Panc1 (cell line): ENCODE measurements at regions not wholly inside any gene's neighbourhood (a gene's known extent, or its start where the extent isn't known, plus 50 kb on each side); places are given as distances from the start of the nearest gene placed in this dataset.

Experiments used
- ATAC-seq: fragments of 200-7000 bp; cut with Tn5 transposase; 2 replicates; pipeline ENCODE4 v1.9.1; 2020; ENCODE audit warnings: mild to moderate bottlenecking, moderate library complexity
- BruUV-seq: library from RNA; stranded (reverse); fragments of 400-500 nt; replicated peaks from 2 replicates; lab custom pipeline; 2021; lab: Mats Ljungman, UMichigan
- CTCF ChIA-PET: fragments of 300-600 bp; sonication (Branson Sonifier 250); formaldehyde crosslinking; loops from one replicate; lab custom pipeline; 2022; ENCODE audit warnings: antibody characterized with exemption; lab: Charles Lee
- POLR2A ChIA-PET: fragments of 300-600 bp; sonication (Branson Sonifier 250); formaldehyde crosslinking; loops from one replicate; lab custom pipeline; 2022; ENCODE audit warnings: antibody characterized with exemption; lab: Charles Lee
- DNase-seq: peaks from one replicate; pipeline ENCODE4 v3.0.0-alpha.2; 2010; ENCODE audit warnings: low read depth, low spot score
- H3K27ac ChIP-seq: 2 replicates; pipeline ENCODE4 v1.5.1; 2011; ENCODE audit warnings: mild to moderate bottlenecking, low read length, inconsistent platforms
- H3K27me3 ChIP-seq: fragments of 200-500 bp; sonication (Bioruptor generic); 2 replicates; pipeline ENCODE4 v1.6.0; 2014; ENCODE audit warnings: low read length, inconsistent platforms; ENCODE audit not compliant: control insufficient read depth, insufficient read depth
- H3K36me3 ChIP-seq: fragments of 200-500 bp; sonication (Bioruptor generic); 2 replicates; pipeline ENCODE4 v1.5.1; 2014; ENCODE audit warnings: inconsistent platforms, mild to moderate bottlenecking, low read length, moderate library complexity; ENCODE audit not compliant: control insufficient read depth, insufficient read depth
- H3K4me1 ChIP-seq: 2 replicates; pipeline ENCODE4 v1.5.1; 2011; ENCODE audit warnings: inconsistent platforms, mild to moderate bottlenecking, low read length, moderate library complexity; ENCODE audit not compliant: control insufficient read depth, insufficient read depth
- H3K4me3 ChIP-seq, 2 experiments: 2 replicates each; pipeline ENCODE4 v1.5.1; 2011 to 2012; ENCODE audit warnings: low read depth in 2 of 2, low read length in 2 of 2, mild to moderate bottlenecking in 2 of 2, inconsistent platforms in 1 of 2, moderate library complexity in 1 of 2
- H3K9me3 ChIP-seq: fragments of 200-500 bp; sonication (Bioruptor generic); 2 replicates; pipeline ENCODE4 v1.5.1; 2014; ENCODE audit warnings: low read depth, mild to moderate bottlenecking, inconsistent platforms, low read length, moderate library complexity; ENCODE audit not compliant: control insufficient read depth, insufficient read depth
- CTCF ChIP-seq: fragments of 450-650 bp; IDR thresholded peaks from 2 replicates; pipeline ENCODE4 v1.5.1; 2017; ENCODE audit warnings: mild to moderate bottlenecking
- POLR2AphosphoS5 ChIP-seq: IDR thresholded peaks from 2 replicates; pipeline ENCODE4 v1.6.1; 2012; ENCODE audit warnings: mild to moderate bottlenecking, low read depth, low read length, moderate library complexity
- REST ChIP-seq, 2 experiments: IDR thresholded peaks; 2 replicates each; pipeline ENCODE4 v1.6.1; 2011 to 2012; ENCODE audit warnings: low read depth in 2 of 2, control low read depth in 1 of 2, low read length in 1 of 2, mild to moderate bottlenecking in 1 of 2, moderate library complexity in 1 of 2; ENCODE audit not compliant: insufficient read depth in 1 of 2
- SIN3A ChIP-seq: IDR thresholded peaks from 2 replicates; pipeline ENCODE4 v1.6.1; 2012; ENCODE audit warnings: low read depth, mild to moderate bottlenecking, low read length, moderate library complexity, borderline replicate concordance; ENCODE audit not compliant: insufficient read depth
- TCF7L2 ChIP-seq: IDR thresholded peaks from 2 replicates; pipeline ENCODE4 v1.6.1; 2011; ENCODE audit warnings: mild to moderate bottlenecking, low read depth, low read length, inconsistent platforms
- in situ Hi-C: cut with HindIII; loops from 2 replicates; pipeline ENCODE4 v1.10.0; 2016; ENCODE audit warnings: low sequenced_read_pairs, low pct_unique_long_range_greater_than_20kb
- intact Hi-C: fragments of 100-400 bp; cut with micrococcal nuclease; formaldehyde crosslinking; loops from one replicate; pipeline ENCODE4 v1.10.0; 2022; ENCODE audit not compliant: unreplicated experiment

DNA sequence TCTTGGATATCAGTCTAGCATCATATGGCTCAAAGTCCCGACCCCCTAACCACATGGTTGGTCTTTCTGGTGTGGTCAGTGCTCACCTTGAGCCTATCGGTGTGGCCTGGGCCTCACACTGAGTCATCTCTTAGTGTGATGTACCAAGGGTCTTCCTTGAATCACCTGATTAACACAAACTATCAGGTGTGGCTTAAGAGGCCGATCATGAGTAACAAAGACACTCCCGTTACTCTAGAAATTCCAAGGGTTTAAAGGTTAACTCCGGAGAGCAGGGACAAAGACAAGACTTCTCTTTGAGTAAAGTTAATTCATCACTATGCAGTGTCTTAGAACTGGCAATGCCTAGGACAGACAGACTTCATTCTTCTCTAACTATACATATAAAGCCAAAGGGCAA, 52.3 kb upstream of the ARMC3 start:
- CTCF ChIA-PET: no interaction called here

DNA sequence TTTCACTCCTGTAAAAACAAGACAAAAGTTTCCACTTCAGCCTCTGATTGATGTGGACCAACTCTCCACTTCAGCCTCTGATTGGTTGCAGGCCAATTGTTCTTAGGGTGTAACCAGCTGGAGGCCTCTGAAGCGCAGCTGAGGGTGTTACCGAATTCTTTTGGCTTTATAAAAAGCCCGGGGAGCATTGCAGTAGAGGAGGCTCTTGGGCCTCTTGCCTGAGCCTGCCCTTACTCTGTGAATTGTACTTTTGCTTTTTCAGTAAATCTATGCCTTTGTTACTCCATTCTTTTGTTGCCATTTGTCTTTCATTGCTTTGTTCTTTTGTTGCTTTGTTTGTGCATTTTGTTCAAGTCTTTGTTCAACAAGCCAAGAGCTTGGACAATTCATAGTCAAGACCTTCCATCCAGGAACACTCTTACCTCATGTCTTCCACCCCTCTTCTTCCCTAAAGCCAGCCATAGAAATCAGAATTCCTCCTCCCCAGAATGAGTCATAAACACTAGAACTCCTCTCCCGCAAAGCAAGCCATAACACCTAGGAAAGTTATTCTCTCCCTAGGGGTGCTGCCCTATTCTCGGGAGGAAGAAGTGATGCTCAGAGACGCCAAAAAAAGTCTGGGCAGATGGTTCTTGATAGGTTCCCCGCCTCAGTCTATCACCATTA, 53.5 kb upstream of the ARMC3 start:
- H3K27me3 ChIP-seq: no peaks in the 10 kb centered on the region
- no peak for ATAC-seq
- H3K4me1 ChIP-seq: no peaks in the 10 kb centered on the region
- TF ChIP-seq TCF7L2: no peak
- no peak for TF ChIP-seq SIN3A
- no peak for TF ChIP-seq CTCF
- no peak for TF ChIP-seq POLR2AphosphoS5
- no peak for TF ChIP-seq REST (IDR thresholded peaks at IDR 0.05; ENCODE audit: insufficient read depth in 1 of 2, low read depth in 2 of 2, low read length in 1 of 2)
- CTCF ChIA-PET: interaction anchor here (0.7 kb wide), 1 partner anchor 1374 kb away, joined by 4 read pairs; no protein-coding TSS in a partner anchor
- H3K36me3 ChIP-seq: no peaks in the 10 kb centered on the region
- POLR2A ChIA-PET: no interaction called here
- no peak for DNase-seq
- in situ Hi-C loops (no loop called here), intact Hi-C loops (no loop called here)
- H3K4me3 ChIP-seq: no peak overlapping the region
- no TSS peak for BruUV-seq
- no peak overlapping the region for H3K27ac ChIP-seq
- H3K9me3 ChIP-seq: no peaks in the 10 kb centered on the region

More for the DNA sequence above, 52.3 kb upstream of the ARMC3 start:
- in situ Hi-C loops: no loop called here
- BruUV-seq: no TSS peak
- TF ChIP-seq POLR2AphosphoS5 (no peak), CTCF (no peak), SIN3A (no peak), REST (IDR thresholded peaks at IDR 0.05; ENCODE audit: insufficient read depth in 1 of 2, low read depth in 2 of 2, low read length in 1 of 2) (no peak), TCF7L2 (no peak)
- ATAC-seq (no peak), DNase-seq (no peak)
- Histone ChIP-seq H3K4me1 (no peaks in the 10 kb centered on the region), H3K4me3 (no peak overlapping the region), H3K9me3 (no peaks in the 10 kb centered on the region), H3K27me3 (no peaks in the 10 kb centered on the region), H3K27ac (no peak overlapping the region), H3K36me3 (no peaks in the 10 kb centered on the region)
- POLR2A ChIA-PET: no interaction called here
- intact Hi-C loops: no loop called here
